ENCODE measurements at regions not wholly inside any gene's neighbourhood (a gene's known extent, or its start where the extent isn't known, plus 50 kb on each side); places are given as distances from the start of the nearest gene placed in this dataset.

DNA sequence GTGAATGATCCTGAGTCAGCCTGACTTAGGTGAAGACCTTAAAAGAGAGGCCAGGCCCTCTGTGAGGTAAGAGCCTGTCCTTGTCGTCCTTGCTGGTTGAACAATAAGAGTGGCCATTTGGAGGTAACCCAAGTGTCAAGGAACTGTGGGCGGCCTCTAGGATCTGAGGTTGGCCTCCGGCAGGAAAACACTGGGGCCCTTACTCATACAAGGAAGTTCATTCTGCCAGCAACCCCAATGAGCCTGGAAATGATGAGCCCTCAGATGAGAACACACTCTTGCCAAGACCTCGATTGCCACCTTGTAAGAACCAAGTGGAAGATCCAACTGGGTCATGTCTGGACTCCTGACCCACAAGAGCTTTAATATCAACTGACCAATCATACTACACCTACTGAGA is 95.5 kb upstream of the LRATD1 start (continued):
- TF ChIP-seq, protein P1, sequence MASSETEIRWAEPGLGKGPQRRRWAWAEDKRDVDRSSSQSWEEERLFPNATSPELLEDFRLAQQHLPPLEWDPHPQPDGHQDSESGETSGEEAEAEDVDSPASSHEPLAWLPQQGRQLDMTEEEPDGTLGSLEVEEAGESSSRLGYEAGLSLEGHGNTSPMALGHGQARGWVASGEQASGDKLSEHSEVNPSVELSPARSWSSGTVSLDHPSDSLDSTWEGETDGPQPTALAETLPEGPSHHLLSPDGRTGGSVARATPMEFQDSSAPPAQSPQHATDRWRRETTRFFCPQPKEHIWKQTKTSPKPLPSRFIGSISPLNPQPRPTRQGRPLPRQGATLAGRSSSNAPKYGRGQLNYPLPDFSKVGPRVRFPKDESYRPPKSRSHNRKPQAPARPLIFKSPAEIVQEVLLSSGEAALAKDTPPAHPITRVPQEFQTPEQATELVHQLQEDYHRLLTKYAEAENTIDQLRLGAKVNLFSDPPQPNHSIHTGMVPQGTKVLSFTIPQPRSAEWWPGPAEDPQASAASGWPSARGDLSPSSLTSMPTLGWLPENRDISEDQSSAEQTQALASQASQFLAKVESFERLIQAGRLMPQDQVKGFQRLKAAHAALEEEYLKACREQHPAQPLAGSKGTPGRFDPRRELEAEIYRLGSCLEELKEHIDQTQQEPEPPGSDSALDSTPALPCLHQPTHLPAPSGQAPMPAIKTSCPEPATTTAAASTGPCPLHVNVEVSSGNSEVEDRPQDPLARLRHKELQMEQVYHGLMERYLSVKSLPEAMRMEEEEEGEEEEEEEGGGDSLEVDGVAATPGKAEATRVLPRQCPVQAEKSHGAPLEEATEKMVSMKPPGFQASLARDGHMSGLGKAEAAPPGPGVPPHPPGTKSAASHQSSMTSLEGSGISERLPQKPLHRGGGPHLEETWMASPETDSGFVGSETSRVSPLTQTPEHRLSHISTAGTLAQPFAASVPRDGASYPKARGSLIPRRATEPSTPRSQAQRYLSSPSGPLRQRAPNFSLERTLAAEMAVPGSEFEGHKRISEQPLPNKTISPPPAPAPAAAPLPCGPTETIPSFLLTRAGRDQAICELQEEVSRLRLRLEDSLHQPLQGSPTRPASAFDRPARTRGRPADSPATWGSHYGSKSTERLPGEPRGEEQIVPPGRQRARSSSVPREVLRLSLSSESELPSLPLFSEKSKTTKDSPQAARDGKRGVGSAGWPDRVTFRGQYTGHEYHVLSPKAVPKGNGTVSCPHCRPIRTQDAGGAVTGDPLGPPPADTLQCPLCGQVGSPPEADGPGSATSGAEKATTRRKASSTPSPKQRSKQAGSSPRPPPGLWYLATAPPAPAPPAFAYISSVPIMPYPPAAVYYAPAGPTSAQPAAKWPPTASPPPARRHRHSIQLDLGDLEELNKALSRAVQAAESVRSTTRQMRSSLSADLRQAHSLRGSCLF (CRISPR knock-in tag; IDR thresholded peaks at IDR 0.05; ENCODE audit: borderline replicate concordance): no peak
- TF ChIP-seq CENPT (CRISPR knock-in tag; IDR thresholded peaks at IDR 0.05; ENCODE audit: low read depth): no peak
- TF ChIP-seq CEBPG (CRISPR knock-in tag; IDR thresholded peaks at IDR 0.05): no peak

DNA sequence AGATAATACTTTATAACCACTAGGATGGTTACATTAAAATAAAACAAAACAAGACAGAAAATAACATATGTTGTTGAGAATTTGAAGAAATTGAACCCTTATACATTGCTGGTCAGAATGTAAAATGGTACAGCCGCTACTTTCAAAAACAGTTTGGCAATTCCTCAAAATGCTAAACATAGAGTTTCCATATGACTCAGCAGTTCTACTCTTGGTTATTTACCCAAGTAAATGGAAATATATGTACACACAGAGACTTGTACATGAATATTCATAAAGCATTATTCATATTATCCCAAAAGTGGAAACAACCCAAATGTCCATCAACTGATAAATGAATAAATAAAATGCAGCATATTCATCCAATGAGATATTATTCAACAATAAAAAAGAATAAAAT is 92.5 kb upstream of the LRATD1 start:
- Histone ChIP-seq H4K20me1 (ENCODE audit: insufficient read depth, low read length) (no peaks in the 10 kb centered on the region), H3K4me3 (replicated peaks in 1 of 3; ENCODE audit: insufficient read depth in 1 of 3, low read depth in 2 of 3, low read length in 3 of 3) (no peak overlapping the region), H2AFZ (ENCODE audit: low read length) (no peak overlapping the region), H3K36me3 (replicated peaks in 1 of 2; ENCODE audit: control insufficient read depth in 1 of 2, insufficient read depth in 2 of 2, low read length in 2 of 2) (no peaks in the 10 kb centered on the region), H3K4me1 (ENCODE audit: insufficient read depth, low read length) (no peaks in the 10 kb centered on the region), H3K79me2 (ENCODE audit: insufficient read depth, low read length) (no peaks in the 10 kb centered on the region), H3K27me3 (ENCODE audit: control insufficient read depth in 1 of 2, insufficient read depth in 2 of 2, low read length in 2 of 2) (no peaks in the 10 kb centered on the region), H3K9ac (ENCODE audit: insufficient read depth, low read depth, low read length) (no peak overlapping the region), H3K9me3 (ENCODE audit: low read length) (peaks cover 16% of the 10 kb centered on the region; the same call in 1 of the 2 replicates), H3K4me2 (ENCODE audit: low read depth, low read length) (no peak overlapping the region), H3K27ac (ENCODE audit: extremely low read length, insufficient read depth, low read length) (no peak overlapping the region)
- CTCF ChIA-PET (ENCODE audit: low intra/inter-chr PET ratio, low total read pairs): no interaction called here
- intact Hi-C loops (cut with micrococcal nuclease; ENCODE audit: unreplicated experiment): no loop called here
- DNase-seq (ENCODE audit: low spot score) (no peak), FAIRE-seq (no peak), ATAC-seq (no peak)
- in situ Hi-C loops (cut with HindIII; ENCODE audit: extremely low pct_ligation_motif_present, low pct_unique_long_range_greater_than_20kb): no loop called here
- no TSS peak for BruUV-seq (replicated peaks)
- POLR2A ChIA-PET: no interaction called here
- 5% methylated on average over 1 of the region's 1 CpG for WGBS (ENCODE audit: low lambda C conversion rate)
- TF ChIP-seq AKAP8 (CRISPR knock-in tag; IDR thresholded peaks at IDR 0.05): no peak
- TF ChIP-seq ZNF468 (CRISPR knock-in tag; IDR thresholded peaks at IDR 0.05): no peak
- no peak for TF ChIP-seq ZNF280D (CRISPR knock-in tag; IDR thresholded peaks at IDR 0.05)
- peak; percentile 71 for TF ChIP-seq NFE2L2 (IDR thresholded peaks at IDR 0.05; ENCODE audit: low read length)
- peak; percentile 41 to 58 for TF ChIP-seq MAFK (conservative IDR thresholded peaks at IDR 0.05 in 1 of 2, IDR thresholded peaks at IDR 0.05 in 1 of 2; ENCODE audit: low read length in 2 of 2)
- TF ChIP-seq, protein P2, sequence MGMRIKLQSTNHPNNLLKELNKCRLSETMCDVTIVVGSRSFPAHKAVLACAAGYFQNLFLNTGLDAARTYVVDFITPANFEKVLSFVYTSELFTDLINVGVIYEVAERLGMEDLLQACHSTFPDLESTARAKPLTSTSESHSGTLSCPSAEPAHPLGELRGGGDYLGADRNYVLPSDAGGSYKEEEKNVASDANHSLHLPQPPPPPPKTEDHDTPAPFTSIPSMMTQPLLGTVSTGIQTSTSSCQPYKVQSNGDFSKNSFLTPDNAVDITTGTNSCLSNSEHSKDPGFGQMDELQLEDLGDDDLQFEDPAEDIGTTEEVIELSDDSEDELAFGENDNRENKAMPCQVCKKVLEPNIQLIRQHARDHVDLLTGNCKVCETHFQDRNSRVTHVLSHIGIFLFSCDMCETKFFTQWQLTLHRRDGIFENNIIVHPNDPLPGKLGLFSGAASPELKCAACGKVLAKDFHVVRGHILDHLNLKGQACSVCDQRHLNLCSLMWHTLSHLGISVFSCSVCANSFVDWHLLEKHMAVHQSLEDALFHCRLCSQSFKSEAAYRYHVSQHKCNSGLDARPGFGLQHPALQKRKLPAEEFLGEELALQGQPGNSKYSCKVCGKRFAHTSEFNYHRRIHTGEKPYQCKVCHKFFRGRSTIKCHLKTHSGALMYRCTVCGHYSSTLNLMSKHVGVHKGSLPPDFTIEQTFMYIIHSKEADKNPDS (CRISPR knock-in tag; IDR thresholded peaks at IDR 0.05): no peak
- no peak for TF ChIP-seq HNRNPH1 (optimal IDR thresholded peaks at IDR 0.05; ENCODE audit: low read depth, low read length)
- TF ChIP-seq, protein P3, sequence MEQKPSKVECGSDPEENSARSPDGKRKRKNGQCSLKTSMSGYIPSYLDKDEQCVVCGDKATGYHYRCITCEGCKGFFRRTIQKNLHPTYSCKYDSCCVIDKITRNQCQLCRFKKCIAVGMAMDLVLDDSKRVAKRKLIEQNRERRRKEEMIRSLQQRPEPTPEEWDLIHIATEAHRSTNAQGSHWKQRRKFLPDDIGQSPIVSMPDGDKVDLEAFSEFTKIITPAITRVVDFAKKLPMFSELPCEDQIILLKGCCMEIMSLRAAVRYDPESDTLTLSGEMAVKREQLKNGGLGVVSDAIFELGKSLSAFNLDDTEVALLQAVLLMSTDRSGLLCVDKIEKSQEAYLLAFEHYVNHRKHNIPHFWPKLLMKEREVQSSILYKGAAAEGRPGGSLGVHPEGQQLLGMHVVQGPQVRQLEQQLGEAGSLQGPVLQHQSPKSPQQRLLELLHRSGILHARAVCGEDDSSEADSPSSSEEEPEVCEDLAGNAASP (CRISPR knock-in tag; IDR thresholded peaks at IDR 0.05; ENCODE audit: borderline replicate concordance): no peak

All from HepG2 (cell line).